ENCODE measurements at regions not wholly inside any gene's neighbourhood (a gene's known extent, or its start where the extent isn't known, plus 50 kb on each side); places are given as distances from the start of the nearest gene placed in this dataset.
A peak's percentile ranks its signal among the peaks of the same experiment; 100 is the strongest.

DNA sequence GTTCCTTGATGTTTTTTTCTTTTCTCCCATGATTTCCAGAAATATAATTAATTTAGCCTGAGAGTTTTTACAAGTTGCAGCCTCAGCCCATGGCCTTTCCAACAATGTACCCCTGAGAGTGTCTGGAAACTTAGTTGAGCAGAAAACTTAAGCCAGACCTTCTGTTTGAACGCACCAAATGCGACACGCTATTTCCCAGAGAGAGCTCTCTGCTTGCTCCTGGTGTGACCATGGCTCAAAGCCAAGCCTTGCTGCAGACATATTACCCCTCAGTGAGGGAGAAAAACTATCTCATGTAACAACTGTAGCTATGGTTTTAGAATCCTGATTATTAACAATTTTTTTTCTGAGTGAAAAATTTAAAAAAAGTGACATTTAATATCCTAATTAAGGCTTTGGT lies 1204.5 kb upstream of the SLC10A2 start:
- no peak for DNase-seq
- Histone ChIP-seq H3K4me2 (ENCODE audit: low read depth, low read length, poor library complexity, severe bottlenecking) (no peak overlapping the region), H3K27me3 (ENCODE audit: low read length) (no peaks in the 10 kb centered on the region), H3K36me3 (ENCODE audit: insufficient read depth, low read length) (no peaks in the 10 kb centered on the region), H4K20me1 (ENCODE audit: insufficient read depth, low read depth, low read length) (no peaks in the 10 kb centered on the region), H3K9ac (ENCODE audit: low read length) (no peak overlapping the region), H3K27ac (ENCODE audit: low read length) (no peak overlapping the region), H3K9me2 (replicated peaks; ENCODE audit: insufficient read depth, low read length) (no peaks in the 10 kb centered on the region), H2AFZ (ENCODE audit: low read length) (no peak overlapping the region), H3K4me3 (ENCODE audit: low read length) (no peak overlapping the region), H3K79me2 (ENCODE audit: low read length) (no peaks in the 10 kb centered on the region), H3K4me1 (ENCODE audit: low read length) (no peaks in the 10 kb centered on the region), H3K9me3 (ENCODE audit: low read length) (peaks cover 26% of the 10 kb centered on the region)

DNA sequence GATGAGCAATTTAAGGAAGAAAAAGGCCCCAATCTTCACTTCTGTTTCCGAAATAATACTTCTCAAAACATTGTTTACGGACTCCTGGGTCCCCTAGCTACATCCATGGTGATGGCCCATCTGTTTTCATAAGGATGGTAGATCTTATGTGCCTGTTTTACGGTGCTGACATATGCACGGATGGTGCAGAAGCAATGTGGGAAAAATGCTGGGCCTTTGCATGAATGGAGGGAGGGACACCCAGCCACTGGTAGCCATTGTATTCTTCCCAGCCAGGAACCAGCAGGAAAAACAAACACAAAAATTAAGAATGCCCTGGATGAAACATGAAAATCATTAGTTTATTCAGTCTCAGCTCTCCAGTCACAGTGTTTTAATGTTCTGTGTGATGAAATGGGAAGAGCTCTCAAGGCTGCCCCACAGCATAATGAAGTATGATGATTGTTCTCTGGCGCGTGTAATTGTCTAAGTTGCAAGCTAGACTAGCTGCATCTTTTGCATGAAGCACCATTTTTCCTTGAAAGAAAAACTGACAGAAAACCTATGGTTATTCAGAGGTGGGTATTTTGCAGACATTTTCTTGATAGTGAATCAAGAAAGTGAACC lies 1201.1 kb upstream of the SLC10A2 start:
- H3K4me1 ChIP-seq (ENCODE audit: low read length), result no peaks in the 10 kb centered on the region
- H3K27ac ChIP-seq (ENCODE audit: low read length), result no peak overlapping the region
- H3K79me2 ChIP-seq (ENCODE audit: low read length), result no peaks in the 10 kb centered on the region
- H3K9ac ChIP-seq (ENCODE audit: low read length), result no peak overlapping the region
- DNase-seq, result no peak
- no peaks in the 10 kb centered on the region for H3K27me3 ChIP-seq (ENCODE audit: low read length)
- H3K9me2 ChIP-seq (replicated peaks; ENCODE audit: insufficient read depth, low read length), result no peaks in the 10 kb centered on the region
- H3K36me3 ChIP-seq (ENCODE audit: insufficient read depth, low read length), result no peaks in the 10 kb centered on the region
- no peak overlapping the region for H2AFZ ChIP-seq (ENCODE audit: low read length)
- H3K9me3 ChIP-seq (ENCODE audit: low read length), result peaks cover 7% of the 10 kb centered on the region
- H4K20me1 ChIP-seq (ENCODE audit: insufficient read depth, low read depth, low read length), result no peaks in the 10 kb centered on the region
- no peak overlapping the region for H3K4me2 ChIP-seq (ENCODE audit: low read depth, low read length, poor library complexity, severe bottlenecking)
- H3K4me3 ChIP-seq (ENCODE audit: low read length), result no peak overlapping the region

DNA sequence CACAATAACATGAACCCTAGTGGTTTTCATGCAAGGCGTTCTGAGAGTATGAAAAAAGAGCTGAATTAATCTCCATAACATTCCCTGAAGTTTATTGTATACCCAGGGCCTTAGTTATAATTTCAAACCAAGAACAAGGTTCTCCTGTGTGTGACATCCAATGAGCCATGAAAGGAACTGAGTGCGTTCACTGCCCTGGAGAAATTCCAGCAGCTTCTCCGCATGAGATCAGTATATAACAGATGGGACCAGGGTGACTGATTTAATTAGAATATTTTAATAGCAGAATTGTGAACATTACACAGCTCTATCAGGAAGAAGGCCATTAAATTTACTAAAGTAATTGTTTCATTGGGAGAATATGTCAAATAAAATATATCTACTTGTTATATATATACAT lies 1190.5 kb upstream of the SLC10A2 start:
- no peaks in the 10 kb centered on the region for H3K9me2 ChIP-seq (replicated peaks; ENCODE audit: insufficient read depth, low read length)
- no peaks in the 10 kb centered on the region for H3K27me3 ChIP-seq (ENCODE audit: low read length)
- no peak overlapping the region for H3K4me3 ChIP-seq (ENCODE audit: low read length)
- no peaks in the 10 kb centered on the region for H4K20me1 ChIP-seq (ENCODE audit: insufficient read depth, low read depth, low read length)
- H3K27ac ChIP-seq (ENCODE audit: low read length), result no peak overlapping the region
- H3K9me3 ChIP-seq (ENCODE audit: low read length), result peaks cover 21% of the 10 kb centered on the region
- H3K79me2 ChIP-seq (ENCODE audit: low read length), result no peaks in the 10 kb centered on the region
- H2AFZ ChIP-seq (ENCODE audit: low read length), result no peak overlapping the region
- H3K4me2 ChIP-seq (ENCODE audit: low read depth, low read length, poor library complexity, severe bottlenecking), result no peak overlapping the region
- no peak overlapping the region for H3K9ac ChIP-seq (ENCODE audit: low read length)
- DNase-seq, result no peak
- no peaks in the 10 kb centered on the region for H3K4me1 ChIP-seq (ENCODE audit: low read length)
- no peaks in the 10 kb centered on the region for H3K36me3 ChIP-seq (ENCODE audit: insufficient read depth, low read length)

DNA sequence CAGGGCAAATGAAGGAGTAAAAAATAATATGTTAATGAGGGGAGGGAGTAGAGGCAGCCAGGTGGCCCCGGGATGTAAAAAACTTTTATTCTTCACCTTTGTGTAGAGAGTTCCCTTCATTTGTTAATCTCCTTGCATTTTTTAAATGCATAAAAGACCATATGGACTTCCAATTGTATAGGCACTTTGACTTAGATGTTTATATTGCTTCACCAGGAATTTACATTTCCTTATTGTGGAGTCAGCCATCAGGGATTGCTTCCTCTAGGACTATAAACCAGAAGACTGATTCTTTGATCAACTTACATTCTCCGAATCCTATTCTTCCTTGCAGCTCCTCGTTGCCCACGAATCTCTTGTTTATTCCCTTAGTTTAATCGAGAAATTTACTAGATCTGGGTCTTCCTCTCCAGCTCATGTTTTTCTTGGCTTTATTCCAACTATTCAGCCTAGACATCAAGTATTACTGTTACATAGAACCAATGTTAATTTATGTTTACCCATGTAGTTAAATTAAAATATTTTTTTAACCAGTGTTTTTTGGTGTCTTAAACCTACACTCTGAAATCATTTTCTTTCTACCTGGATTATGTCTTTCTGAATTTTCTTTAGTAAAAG lies 1187.0 kb upstream of the SLC10A2 start:
- Histone ChIP-seq H3K27ac (ENCODE audit: low read length) (no peak overlapping the region), H3K36me3 (ENCODE audit: insufficient read depth, low read length) (no peaks in the 10 kb centered on the region), H3K4me1 (ENCODE audit: low read length) (no peaks in the 10 kb centered on the region), H3K9ac (ENCODE audit: low read length) (no peak overlapping the region), H4K20me1 (ENCODE audit: insufficient read depth, low read depth, low read length) (no peaks in the 10 kb centered on the region), H3K4me2 (ENCODE audit: low read depth, low read length, poor library complexity, severe bottlenecking) (no peak overlapping the region), H2AFZ (ENCODE audit: low read length) (no peak overlapping the region), H3K79me2 (ENCODE audit: low read length) (no peaks in the 10 kb centered on the region), H3K4me3 (ENCODE audit: low read length) (no peak overlapping the region), H3K27me3 (ENCODE audit: low read length) (no peaks in the 10 kb centered on the region), H3K9me2 (replicated peaks; ENCODE audit: insufficient read depth, low read length) (no peaks in the 10 kb centered on the region), H3K9me3 (ENCODE audit: low read length) (peaks cover 14% of the 10 kb centered on the region)
- no peak for DNase-seq

DNA sequence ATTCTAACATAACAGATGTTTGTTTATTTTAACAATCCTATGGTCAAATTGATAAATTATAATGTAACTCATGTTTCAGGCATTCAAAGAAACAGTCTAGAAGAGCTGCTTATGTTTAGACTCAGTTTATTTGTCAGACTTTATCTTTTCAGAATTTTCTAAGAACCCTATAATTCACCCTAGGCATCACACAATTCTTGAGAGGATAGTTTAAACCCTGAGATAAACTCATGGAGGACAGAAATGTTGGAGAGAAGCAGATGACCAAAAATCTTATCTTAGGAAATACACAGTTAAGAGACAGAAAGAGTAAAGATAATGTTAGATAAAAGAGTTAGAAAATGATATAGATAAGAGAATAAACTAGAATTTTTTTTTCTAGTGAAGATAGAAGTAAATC lies 1185.7 kb upstream of the SLC10A2 start:
- Histone ChIP-seq H3K9me3 (ENCODE audit: low read length) (peaks cover 18% of the 10 kb centered on the region), H4K20me1 (ENCODE audit: insufficient read depth, low read depth, low read length) (no peaks in the 10 kb centered on the region), H3K4me1 (ENCODE audit: low read length) (no peaks in the 10 kb centered on the region), H3K9ac (ENCODE audit: low read length) (no peak overlapping the region), H3K27me3 (ENCODE audit: low read length) (no peaks in the 10 kb centered on the region), H3K4me2 (ENCODE audit: low read depth, low read length, poor library complexity, severe bottlenecking) (no peak overlapping the region), H3K79me2 (ENCODE audit: low read length) (no peaks in the 10 kb centered on the region), H3K27ac (ENCODE audit: low read length) (no peak overlapping the region), H3K9me2 (replicated peaks; ENCODE audit: insufficient read depth, low read length) (no peaks in the 10 kb centered on the region), H3K36me3 (ENCODE audit: insufficient read depth, low read length) (no peaks in the 10 kb centered on the region), H3K4me3 (ENCODE audit: low read length) (no peak overlapping the region), H2AFZ (ENCODE audit: low read length) (no peak overlapping the region)
- no peak for DNase-seq

DNA sequence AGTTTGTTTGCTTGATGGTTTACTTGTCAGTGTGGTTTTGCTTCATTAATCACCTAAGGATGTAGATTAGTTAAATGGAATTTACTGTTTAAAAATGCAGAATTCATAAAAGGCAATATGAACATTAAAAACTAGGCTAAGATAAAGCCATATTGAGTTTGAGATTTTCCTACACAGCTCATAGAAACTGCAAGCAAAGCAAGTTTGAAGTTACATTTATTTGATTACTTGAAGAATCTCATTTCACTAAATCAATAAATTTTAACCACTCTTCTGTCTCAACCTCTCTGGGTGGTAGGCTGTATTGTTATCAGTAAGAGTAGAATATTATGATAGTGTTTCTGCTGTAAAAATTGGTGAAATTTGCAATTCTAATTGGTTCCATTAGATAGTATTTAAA lies 1180.7 kb upstream of the SLC10A2 start:
- no peaks in the 10 kb centered on the region for H3K79me2 ChIP-seq (ENCODE audit: low read length)
- no peak overlapping the region for H3K4me2 ChIP-seq (ENCODE audit: low read depth, low read length, poor library complexity, severe bottlenecking)
- no peaks in the 10 kb centered on the region for H3K4me1 ChIP-seq (ENCODE audit: low read length)
- no peak overlapping the region for H3K9ac ChIP-seq (ENCODE audit: low read length)
- H3K27ac ChIP-seq (ENCODE audit: low read length), result no peak overlapping the region
- DNase-seq, result no peak
- H4K20me1 ChIP-seq (ENCODE audit: insufficient read depth, low read depth, low read length), result no peaks in the 10 kb centered on the region
- H3K4me3 ChIP-seq (ENCODE audit: low read length), result no peak overlapping the region
- no peaks in the 10 kb centered on the region for H3K36me3 ChIP-seq (ENCODE audit: insufficient read depth, low read length)
- peaks cover 16% of the 10 kb centered on the region for H3K9me3 ChIP-seq (ENCODE audit: low read length)
- H3K9me2 ChIP-seq (replicated peaks; ENCODE audit: insufficient read depth, low read length), result no peaks in the 10 kb centered on the region
- H3K27me3 ChIP-seq (ENCODE audit: low read length), result no peaks in the 10 kb centered on the region
- no peak overlapping the region for H2AFZ ChIP-seq (ENCODE audit: low read length)

DNA sequence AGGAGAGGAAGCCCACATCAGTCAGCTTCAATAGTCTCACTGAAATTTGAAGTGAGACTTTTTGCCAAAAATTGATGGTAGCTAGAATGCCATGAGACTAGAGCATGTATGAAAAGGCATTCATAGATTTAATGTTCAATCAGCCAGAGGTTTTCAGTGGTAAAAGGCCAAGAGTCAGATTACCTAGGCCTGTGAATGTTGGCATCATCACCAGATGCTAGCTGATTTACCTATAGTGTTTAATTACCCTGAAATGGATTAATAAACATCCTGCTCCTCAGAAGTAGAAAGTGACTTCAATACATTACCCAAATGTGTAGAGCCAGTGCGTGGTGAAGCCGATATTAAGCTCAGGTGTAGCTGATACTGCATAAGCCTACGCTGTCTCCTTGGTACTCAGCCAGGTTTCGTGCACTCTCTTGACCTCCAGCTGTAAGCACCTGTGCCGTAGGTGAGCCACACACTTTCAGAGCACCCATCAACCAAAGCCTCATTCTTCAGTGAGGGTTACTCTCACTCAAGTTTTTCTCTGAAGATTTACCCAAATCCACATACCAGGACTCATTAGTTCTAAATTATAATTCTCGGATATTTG lies 1140.3 kb upstream of the SLC10A2 start:
- Histone ChIP-seq H3K27ac (ENCODE audit: low read length) (no peak overlapping the region), H3K4me3 (ENCODE audit: low read length) (no peak overlapping the region), H3K4me1 (ENCODE audit: low read length) (no peaks in the 10 kb centered on the region), H3K79me2 (ENCODE audit: low read length) (no peaks in the 10 kb centered on the region), H3K9me3 (ENCODE audit: low read length) (peaks cover 19% of the 10 kb centered on the region), H3K9ac (ENCODE audit: low read length) (no peak overlapping the region), H3K4me2 (ENCODE audit: low read depth, low read length, poor library complexity, severe bottlenecking) (no peak overlapping the region), H3K27me3 (ENCODE audit: low read length) (no peaks in the 10 kb centered on the region), H2AFZ (ENCODE audit: low read length) (no peak overlapping the region), H3K36me3 (ENCODE audit: insufficient read depth, low read length) (no peaks in the 10 kb centered on the region), H3K9me2 (replicated peaks; ENCODE audit: insufficient read depth, low read length) (no peaks in the 10 kb centered on the region), H4K20me1 (ENCODE audit: insufficient read depth, low read depth, low read length) (no peaks in the 10 kb centered on the region)
- DNase-seq, result no peak

DNA sequence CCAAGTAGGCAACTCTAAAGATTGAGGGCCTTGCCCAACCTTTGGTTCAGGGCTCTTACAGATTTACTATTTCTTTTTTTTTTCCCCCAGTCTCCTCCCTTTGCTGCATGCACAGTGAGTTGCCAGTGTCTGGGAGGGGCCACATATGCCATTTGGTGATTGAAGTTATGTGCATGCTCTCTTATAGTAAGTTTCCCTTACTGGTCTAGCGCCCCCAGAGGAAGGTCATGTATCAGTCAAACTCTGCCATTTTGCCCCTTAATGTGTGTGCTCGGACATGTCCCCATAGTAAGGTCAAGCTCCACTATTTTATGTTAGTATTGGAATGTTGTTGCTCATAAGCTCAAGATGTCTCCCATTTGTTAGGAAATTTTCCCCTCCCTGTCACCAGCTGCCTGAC lies 1138.0 kb upstream of the SLC10A2 start:
- no peaks in the 10 kb centered on the region for H3K27me3 ChIP-seq (ENCODE audit: low read length)
- H3K9ac ChIP-seq (ENCODE audit: low read length), result no peak overlapping the region
- DNase-seq, result peak; percentile 61
- no peaks in the 10 kb centered on the region for H4K20me1 ChIP-seq (ENCODE audit: insufficient read depth, low read depth, low read length)
- no peaks in the 10 kb centered on the region for H3K79me2 ChIP-seq (ENCODE audit: low read length)
- H3K9me3 ChIP-seq (ENCODE audit: low read length), result peaks cover 25% of the 10 kb centered on the region
- no peak overlapping the region for H3K27ac ChIP-seq (ENCODE audit: low read length)
- no peaks in the 10 kb centered on the region for H3K9me2 ChIP-seq (replicated peaks; ENCODE audit: insufficient read depth, low read length)
- no peak overlapping the region for H3K4me3 ChIP-seq (ENCODE audit: low read length)
- H2AFZ ChIP-seq (ENCODE audit: low read length), result no peak overlapping the region
- no peaks in the 10 kb centered on the region for H3K4me1 ChIP-seq (ENCODE audit: low read length)
- no peaks in the 10 kb centered on the region for H3K36me3 ChIP-seq (ENCODE audit: insufficient read depth, low read length)
- H3K4me2 ChIP-seq (ENCODE audit: low read depth, low read length, poor library complexity, severe bottlenecking), result no peak overlapping the region
